HepG2 (cell line): ENCODE measurements at regions not wholly inside any gene's neighbourhood (a gene's known extent, or its start where the extent isn't known, plus 50 kb on each side); places are given as distances from the start of the nearest gene placed in this dataset.

Experiments used
- GATA4 ChIP-seq: sonication (generic); IDR thresholded peaks from 2 replicates; pipeline ENCODE4 v1.6.1; 2016; ENCODE audit warnings: antibody characterized with exemption, low read depth, borderline replicate concordance
- HDAC6 ChIP-seq: fragments of 200-600 bp; sonication (generic); IDR thresholded peaks from 2 replicates; pipeline ENCODE4 v1.7.0; 2017; ENCODE audit warnings: mild to moderate bottlenecking, antibody characterized with exemption, low read length, low read depth
- MEIS2 ChIP-seq: sonication (generic); formaldehyde crosslinking; IDR thresholded peaks from 2 replicates; pipeline ENCODE4 v1.9.0; 2021; ENCODE audit warnings: mild to moderate bottlenecking, missing genetic modification reagents
- NR2C2 ChIP-seq: sonication (generic); formaldehyde crosslinking; IDR thresholded peaks from 2 replicates; pipeline ENCODE4 v1.4.0; 2020; ENCODE audit warnings: missing genetic modification reagents, mild to moderate bottlenecking, moderate library complexity, borderline replicate concordance
- PLSCR1 ChIP-seq: sonication (generic); formaldehyde crosslinking; IDR thresholded peaks from 2 replicates; pipeline ENCODE4 v1.5.0; 2020; ENCODE audit warnings: missing genetic modification reagents, mild to moderate bottlenecking, borderline replicate concordance
- RARG ChIP-seq: sonication (generic); formaldehyde crosslinking; IDR thresholded peaks from 2 replicates; pipeline ENCODE4 v1.4.0; 2020; ENCODE audit warnings: low read depth, mild to moderate bottlenecking, missing genetic modification reagents
- SMARCE1 ChIP-seq: fragments of 450-650 bp; IDR thresholded peaks from 2 replicates; pipeline ENCODE4 v1.6.1; 2017; ENCODE audit warnings: borderline replicate concordance
- TCF12 ChIP-seq, 2 experiments: fragments of 450-650 bp in 1 of 2; sonication (generic) in 1 of 2; formaldehyde crosslinking in 1 of 2; IDR thresholded peaks; 2 replicates each; pipeline versions ENCODE4 v1.6.1 to v1.8.0; 2017 to 2022; ENCODE audit warnings: antibody characterized with exemption in 1 of 2, mild to moderate bottlenecking in 1 of 2, missing genetic modification reagents in 1 of 2, moderate library complexity in 1 of 2
- ZBTB44 ChIP-seq: sonication (generic); formaldehyde crosslinking; IDR thresholded peaks from 2 replicates; pipeline ENCODE4 v1.4.0; 2020; ENCODE audit warnings: missing genetic modification reagents
- ZC3H13 ChIP-seq: sonication (generic); formaldehyde crosslinking; IDR thresholded peaks from 2 replicates; pipeline ENCODE4 v1.8.1; 2023; ENCODE audit warnings: mild to moderate bottlenecking, missing genetic modification reagents, moderate library complexity
- ZFP36L1 ChIP-seq: sonication (generic); formaldehyde crosslinking; IDR thresholded peaks from 2 replicates; pipeline ENCODE4 v1.8.0; 2022; ENCODE audit warnings: mild to moderate bottlenecking, missing genetic modification reagents, moderate library complexity
- ZFP36L2 ChIP-seq: sonication (generic); formaldehyde crosslinking; IDR thresholded peaks from 2 replicates; pipeline ENCODE4 v1.4.0; 2020; ENCODE audit warnings: missing genetic modification reagents
- ZKSCAN5 ChIP-seq: sonication (generic); formaldehyde crosslinking; IDR thresholded peaks from 2 replicates; pipeline ENCODE4 v1.5.1; 2020; ENCODE audit warnings: mild to moderate bottlenecking, missing genetic modification reagents
- ZMYM2 ChIP-seq: sonication (generic); formaldehyde crosslinking; IDR thresholded peaks from 2 replicates; pipeline ENCODE4 v1.8.0; 2022; ENCODE audit warnings: mild to moderate bottlenecking, missing genetic modification reagents
- ZMYM3 ChIP-seq: sonication (generic); formaldehyde crosslinking; IDR thresholded peaks from 2 replicates; pipeline ENCODE4 v1.5.1; 2020; ENCODE audit warnings: mild to moderate bottlenecking, missing genetic modification reagents
- ZNF3 ChIP-seq: IDR thresholded peaks from 2 replicates; pipeline ENCODE4 v1.7.0; 2017; ENCODE audit warnings: inconsistent platforms
- ZNF33B ChIP-seq: sonication (generic); formaldehyde crosslinking; IDR thresholded peaks from 2 replicates; pipeline ENCODE4 v1.5.1; 2020; ENCODE audit warnings: mild to moderate bottlenecking, missing genetic modification reagents
- ZNF496 ChIP-seq: sonication (generic); formaldehyde crosslinking; IDR thresholded peaks from 2 replicates; pipeline ENCODE4 v1.8.1; 2023; ENCODE audit warnings: mild to moderate bottlenecking, moderate library complexity, missing genetic modification reagents; ENCODE audit not compliant: insufficient replicate concordance
- ZNF510 ChIP-seq: sonication (generic); formaldehyde crosslinking; IDR thresholded peaks from 2 replicates; pipeline ENCODE4 v1.4.0; 2020; ENCODE audit warnings: low read depth, mild to moderate bottlenecking, missing genetic modification reagents
- ZNF639 ChIP-seq: conservative IDR thresholded peaks from 2 replicates; pipeline ENCODE4 v1.6.1; 2018; ENCODE audit warnings: missing genetic modification reagents
- ZNF644 ChIP-seq: IDR thresholded peaks from 2 replicates; pipeline ENCODE4 v1.6.1; 2016; ENCODE audit warnings: low read depth
- ZNF678 ChIP-seq: sonication (generic); formaldehyde crosslinking; IDR thresholded peaks from 2 replicates; pipeline ENCODE4 v1.4.0; 2020; ENCODE audit warnings: mild to moderate bottlenecking, missing genetic modification reagents
- ZNF749 ChIP-seq: sonication (generic); formaldehyde crosslinking; IDR thresholded peaks from 2 replicates; pipeline ENCODE4 v1.8.0; 2022; ENCODE audit warnings: mild to moderate bottlenecking, missing genetic modification reagents, moderate library complexity, borderline replicate concordance
- ZNF766 ChIP-seq: sonication (generic); formaldehyde crosslinking; IDR thresholded peaks from 2 replicates; pipeline ENCODE4 v1.5.0; 2020; ENCODE audit warnings: missing genetic modification reagents, borderline replicate concordance
- ZNF775 ChIP-seq: sonication (generic); formaldehyde crosslinking; IDR thresholded peaks from 2 replicates; pipeline ENCODE4 v1.4.0; 2020; ENCODE audit warnings: missing genetic modification reagents, mild to moderate bottlenecking, moderate library complexity, borderline replicate concordance

- TF ChIP-seq TCF12 (IDR thresholded peaks at IDR 0.05) (no peak), TCF12 (CRISPR knock-in tag; IDR thresholded peaks at IDR 0.05) (no peak), ZNF644 (peak; percentile 77; the same call in 1 of the 2 replicates), ZKSCAN5 (CRISPR knock-in tag) (no peak), ZNF510 (CRISPR knock-in tag) (no peak), ZNF3 (CRISPR knock-in tag) (no peak), ZNF749 (CRISPR knock-in tag) (no peak), PLSCR1 (no peak), NR2C2 (peak; percentile 57; the same call in 1 of the 2 replicates), ZFP36L1 (CRISPR knock-in tag) (peak; percentile 26; the same call in 1 of the 2 replicates), ZNF678 (CRISPR knock-in tag) (no peak), MEIS2 (CRISPR knock-in tag) (0 out of 2 replicates have a peak, but pooled peaks have one; percentile 36), ZNF775 (CRISPR knock-in tag) (no peak), ZMYM3 (CRISPR knock-in tag) (peak; percentile 49; the same call in 1 of the 2 replicates), ZC3H13 (CRISPR knock-in tag) (no peak), ZNF639 (CRISPR knock-in tag) (no peak), ZMYM2 (no peak), SMARCE1 (no peak), RARG (CRISPR knock-in tag) (no peak), ZNF33B (CRISPR knock-in tag) (no peak), GATA4 (peak; percentile 88; the same call in 1 of the 2 replicates), ZNF766 (CRISPR knock-in tag) (no peak), ZFP36L2 (CRISPR knock-in tag) (no peak), HDAC6 (no peak), ZNF496 (CRISPR knock-in tag) (no peak), ZBTB44 (CRISPR knock-in tag) (no peak)
Observed at GRCh38 chr9:117491491-117491890, 76.6 kb upstream of the ASTN2 start (continued).
